ENCODE measurements at regions not wholly inside any gene's neighbourhood (a gene's known extent, or its start where the extent isn't known, plus 50 kb on each side); places are given as distances from the start of the nearest gene placed in this dataset.

GRCh38 chr15:69625328-69625727 is 172.7 kb downstream of the RPLP1 start:
- TF ChIP-seq CTCF (IDR thresholded peaks at IDR 0.05; ENCODE audit: low read depth, low read length, poor library complexity, severe bottlenecking) = no peak
- no peak for TF ChIP-seq EZH2phosphoT487 (IDR thresholded peaks at IDR 0.05; ENCODE audit: borderline replicate concordance, low read length)
- Histone ChIP-seq H3K9me2 (replicated peaks; ENCODE audit: control insufficient read depth, low read length) (no peaks in the 10 kb centered on the region), H3K4me2 (ENCODE audit: low read length) (no peak overlapping the region), H3K79me2 (ENCODE audit: control insufficient read depth, low read length) (no peaks in the 10 kb centered on the region), H3K4me1 (ENCODE audit: control insufficient read depth, low read length) (no peaks in the 10 kb centered on the region), H3F3A (ENCODE audit: control insufficient read depth, insufficient read depth) (no peaks in the 10 kb centered on the region), H4K20me1 (ENCODE audit: control insufficient read depth, insufficient read depth, low read depth, low read length) (no peaks in the 10 kb centered on the region), H3K4me3 (ENCODE audit: low read length) (no peak overlapping the region), H3K36me3 (ENCODE audit: control insufficient read depth, low read length) (no peaks in the 10 kb centered on the region), H3K9me3 (ENCODE audit: control insufficient read depth, insufficient read depth, low read length) (no peaks in the 10 kb centered on the region), H3K27ac (ENCODE audit: low read depth, low read length) (no peak overlapping the region), H3K27me3 (ENCODE audit: control insufficient read depth, low read length) (peaks cover 14% of the 10 kb centered on the region; the same call in 1 of the 2 replicates)

DNA sequence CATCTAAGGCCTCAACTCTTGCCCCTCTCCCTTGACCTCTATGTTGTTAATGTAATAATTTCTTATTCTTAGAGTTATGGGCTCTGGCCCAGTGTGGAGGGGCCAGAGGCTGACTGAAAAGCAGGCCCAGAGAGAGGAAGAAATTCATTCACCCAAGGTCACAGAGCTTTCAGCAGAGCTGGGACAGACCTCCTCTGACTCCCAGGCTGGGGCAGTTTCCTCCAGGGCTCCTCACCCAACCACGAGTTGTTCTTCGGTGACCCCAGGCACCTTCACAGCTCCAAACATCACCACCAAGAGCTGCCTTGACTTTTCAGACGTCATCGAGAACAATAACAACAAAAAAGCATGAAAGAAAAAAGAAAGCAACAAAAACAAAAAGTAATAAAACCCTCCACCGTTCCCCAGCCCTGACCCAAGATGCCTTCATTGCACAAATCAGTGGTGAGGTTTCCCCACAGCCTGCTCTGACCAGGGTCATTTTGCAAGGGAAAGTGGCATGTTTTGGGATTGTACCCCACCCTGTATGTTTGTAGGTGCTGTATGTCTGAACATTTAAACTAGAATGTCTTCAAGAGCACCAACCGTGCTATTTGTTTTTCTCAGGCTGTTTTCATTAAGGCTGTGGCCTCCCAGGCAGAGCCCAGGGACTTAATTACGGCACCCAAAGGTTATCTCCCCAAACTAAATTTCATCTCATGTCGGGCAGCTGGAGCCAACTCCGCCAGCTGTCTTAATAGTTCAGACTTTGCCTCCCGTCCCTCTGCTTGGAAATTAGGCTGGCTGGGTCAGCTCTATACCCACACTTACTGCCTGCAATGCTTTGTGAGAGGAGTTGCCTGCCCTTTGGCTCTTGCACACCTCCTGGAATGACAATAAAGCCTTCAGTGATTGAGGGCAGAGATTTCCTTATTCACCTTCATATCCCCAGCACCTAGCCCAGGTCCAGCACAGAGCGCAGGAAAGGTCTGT is 173.8 kb downstream of the RPLP1 start:
- peaks cover 16% of the 10 kb centered on the region; the same call in 1 of the 2 replicates for H3K27me3 ChIP-seq (ENCODE audit: control insufficient read depth, low read length)

GRCh38 chr15:69627548-69628158 is 175.0 kb downstream of the RPLP1 start:
- H3K4me2 ChIP-seq (ENCODE audit: low read length) = no peak overlapping the region
- TF ChIP-seq CTCF (IDR thresholded peaks at IDR 0.05; ENCODE audit: low read depth, low read length, poor library complexity, severe bottlenecking) (no peak), EZH2phosphoT487 (IDR thresholded peaks at IDR 0.05; ENCODE audit: borderline replicate concordance, low read length) (no peak)
- no peaks in the 10 kb centered on the region for H3K36me3 ChIP-seq (ENCODE audit: control insufficient read depth, low read length)
- peaks cover 16% of the 10 kb centered on the region for H3K27me3 ChIP-seq (ENCODE audit: control insufficient read depth, low read length)
- H3K9me2 ChIP-seq (replicated peaks; ENCODE audit: control insufficient read depth, low read length) = no peaks in the 10 kb centered on the region
- no peaks in the 10 kb centered on the region for H3F3A ChIP-seq (ENCODE audit: control insufficient read depth, insufficient read depth)
- no peaks in the 10 kb centered on the region for H4K20me1 ChIP-seq (ENCODE audit: control insufficient read depth, insufficient read depth, low read depth, low read length)
- no peak overlapping the region for H3K27ac ChIP-seq (ENCODE audit: low read depth, low read length)
- no peaks in the 10 kb centered on the region for H3K9me3 ChIP-seq (ENCODE audit: control insufficient read depth, insufficient read depth, low read length)
- no peaks in the 10 kb centered on the region for H3K4me1 ChIP-seq (ENCODE audit: control insufficient read depth, low read length)
- no peak overlapping the region for H3K4me3 ChIP-seq (ENCODE audit: low read length)
- H3K79me2 ChIP-seq (ENCODE audit: control insufficient read depth, low read length) = no peaks in the 10 kb centered on the region

More for the DNA sequence above, 173.8 kb downstream of the RPLP1 start:
- TF ChIP-seq CTCF (IDR thresholded peaks at IDR 0.05; ENCODE audit: low read depth, low read length, poor library complexity, severe bottlenecking) (no peak), EZH2phosphoT487 (IDR thresholded peaks at IDR 0.05; ENCODE audit: borderline replicate concordance, low read length) (no peak)
- no peaks in the 10 kb centered on the region for H3K9me3 ChIP-seq (ENCODE audit: control insufficient read depth, insufficient read depth, low read length)
- no peaks in the 10 kb centered on the region for H3F3A ChIP-seq (ENCODE audit: control insufficient read depth, insufficient read depth)
- no peaks in the 10 kb centered on the region for H3K79me2 ChIP-seq (ENCODE audit: control insufficient read depth, low read length)
- no peak overlapping the region for H3K27ac ChIP-seq (ENCODE audit: low read depth, low read length)
- H3K4me3 ChIP-seq (ENCODE audit: low read length) = no peak overlapping the region
- no peak overlapping the region for H3K4me2 ChIP-seq (ENCODE audit: low read length)
- no peaks in the 10 kb centered on the region for H4K20me1 ChIP-seq (ENCODE audit: control insufficient read depth, insufficient read depth, low read depth, low read length)
- no peaks in the 10 kb centered on the region for H3K9me2 ChIP-seq (replicated peaks; ENCODE audit: control insufficient read depth, low read length)
- H3K36me3 ChIP-seq (ENCODE audit: control insufficient read depth, low read length) = no peaks in the 10 kb centered on the region
- H3K4me1 ChIP-seq (ENCODE audit: control insufficient read depth, low read length) = no peaks in the 10 kb centered on the region

Data from DOHH2 (cell line).